WTC11 (cell line): ENCODE measurements at regions not wholly inside any gene's neighbourhood (a gene's known extent, or its start where the extent isn't known, plus 50 kb on each side); places are given as distances from the start of the nearest gene placed in this dataset.

Source experiments
- ATAC-seq: fragments of 200-7000 bp; cut with Tn5 transposase; 2 replicates; pipeline ENCODE4 v1.10.0; 2021; ENCODE audit warnings: mild to moderate bottlenecking, moderate library complexity
- CTCF ChIA-PET: fragments of 300-600 bp; sonication (Branson Sonifier 250); formaldehyde crosslinking; loops from one replicate; lab custom pipeline; 2021; ENCODE audit warnings: antibody characterized with exemption; lab: Charles Lee
- POLR2A ChIA-PET: fragments of 350-600 bp; sonication (Branson Sonifier 250); formaldehyde crosslinking; loops from one replicate; lab custom pipeline; 2021; ENCODE audit warnings: antibody characterized with exemption; lab: Charles Lee
- DNase-seq: peaks from one replicate; pipeline ENCODE4 v3.0.0; 2021; ENCODE audit warnings: low spot score
- H3K27ac Mint-ChIP-seq: 2 replicates; pipeline ENCODE4 v1.8.0; 2021; ENCODE audit warnings: mixed read lengths
- H3K27me3 Mint-ChIP-seq: 2 replicates; pipeline ENCODE4 v1.8.0; 2021; ENCODE audit warnings: low read depth, mild to moderate bottlenecking, moderate library complexity, mixed read lengths
- H3K36me3 Mint-ChIP-seq: 2 replicates; pipeline ENCODE4 v1.8.0; 2021; ENCODE audit warnings: mixed read lengths
- H3K4me1 Mint-ChIP-seq: 2 replicates; pipeline ENCODE4 v1.8.0; 2022; ENCODE audit warnings: mixed read lengths
- H3K4me3 Mint-ChIP-seq: 2 replicates; pipeline ENCODE4 v1.8.0; 2021; ENCODE audit warnings: mild to moderate bottlenecking, moderate library complexity, mixed read lengths
- H3K9me3 Mint-ChIP-seq: 2 replicates; pipeline ENCODE4 v1.8.0; 2021; ENCODE audit warnings: mixed read lengths
- ATF1 ChIP-seq: sonication (generic); formaldehyde crosslinking; IDR thresholded peaks from 2 replicates; pipeline ENCODE4 v1.8.1; 2023; ENCODE audit warnings: mild to moderate bottlenecking, moderate library complexity, missing genetic modification reagents
- CBFB ChIP-seq: sonication (generic); formaldehyde crosslinking; IDR thresholded peaks from 2 replicates; pipeline ENCODE4 v1.8.1; 2022; ENCODE audit warnings: mild to moderate bottlenecking, low read depth, missing genetic modification reagents
- KAT7 ChIP-seq: sonication (generic); formaldehyde crosslinking; IDR thresholded peaks from 2 replicates; pipeline ENCODE4 v1.8.1; 2023; ENCODE audit warnings: missing genetic modification reagents, mild to moderate bottlenecking, borderline replicate concordance
- NR1H2 ChIP-seq: sonication (generic); formaldehyde crosslinking; IDR thresholded peaks from 2 replicates; pipeline ENCODE4 v1.9.0; 2021; ENCODE audit warnings: mild to moderate bottlenecking, moderate library complexity, missing genetic modification reagents
- NR3C1 ChIP-seq: sonication (generic); formaldehyde crosslinking; conservative IDR thresholded peaks from 2 replicates; pipeline ENCODE4 v1.8.1; 2023; ENCODE audit warnings: low read depth, mild to moderate bottlenecking, missing genetic modification reagents
- SP1 ChIP-seq: sonication (generic); formaldehyde crosslinking; conservative IDR thresholded peaks from 2 replicates; pipeline ENCODE4 v1.8.1; 2022; ENCODE audit warnings: missing genetic modification reagents
- ZNF232 ChIP-seq: sonication (generic); formaldehyde crosslinking; IDR thresholded peaks from 2 replicates; pipeline ENCODE4 v1.8.0; 2022; ENCODE audit warnings: mild to moderate bottlenecking, missing genetic modification reagents
- ZNF263 ChIP-seq: sonication (generic); formaldehyde crosslinking; IDR thresholded peaks from 2 replicates; pipeline ENCODE4 v1.8.1; 2022; ENCODE audit warnings: low read depth, mild to moderate bottlenecking, moderate library complexity, missing genetic modification reagents
- TF ChIP-seq, protein P1 (sequence below): fragments of 250-450 bp; sonication (Bioruptor Pico); IDR thresholded peaks from 2 replicates; pipeline ENCODE4 v1.9.0; 2021; ENCODE audit warnings: mild to moderate bottlenecking
- TF ChIP-seq, protein P2 (sequence below): sonication (generic); formaldehyde crosslinking; IDR thresholded peaks from 2 replicates; pipeline ENCODE4 v1.8.1; 2023; ENCODE audit warnings: mild to moderate bottlenecking, missing genetic modification reagents
- TF ChIP-seq, protein P3 (sequence below): sonication (generic); formaldehyde crosslinking; conservative IDR thresholded peaks from 2 replicates; pipeline ENCODE4 v1.8.1; 2023; ENCODE audit warnings: mild to moderate bottlenecking, low read depth, missing genetic modification reagents, moderate library complexity
- TF ChIP-seq, protein P4 (sequence below): sonication (generic); formaldehyde crosslinking; IDR thresholded peaks from 2 replicates; pipeline ENCODE4 v1.8.0; 2022; ENCODE audit warnings: mild to moderate bottlenecking, missing genetic modification reagents
- TF ChIP-seq, protein P5 (sequence below): sonication (generic); formaldehyde crosslinking; IDR thresholded peaks from 2 replicates; pipeline ENCODE4 v1.8.1; 2022; ENCODE audit warnings: low read depth, missing genetic modification reagents, borderline replicate concordance
- TF ChIP-seq, protein P6 (sequence below): fragments of 200-600 bp; IDR thresholded peaks from 2 replicates; pipeline ENCODE4 v1.8.0; 2022; ENCODE audit warnings: antibody characterized with exemption
- TF ChIP-seq, protein P7 (sequence below): sonication (generic); formaldehyde crosslinking; IDR thresholded peaks from 2 replicates; pipeline ENCODE4 v1.8.0; 2022; ENCODE audit warnings: mild to moderate bottlenecking, missing genetic modification reagents
- TF ChIP-seq, protein P8 (sequence below): sonication (generic); formaldehyde crosslinking; IDR thresholded peaks from 2 replicates; pipeline ENCODE4 v1.8.1; 2022; ENCODE audit warnings: mild to moderate bottlenecking, missing genetic modification reagents, moderate library complexity, borderline replicate concordance
- TF ChIP-seq, protein P9 (sequence below): sonication (generic); formaldehyde crosslinking; IDR thresholded peaks from 2 replicates; pipeline ENCODE4 v1.8.1; 2022; ENCODE audit warnings: mild to moderate bottlenecking, moderate library complexity, missing genetic modification reagents

DNA sequence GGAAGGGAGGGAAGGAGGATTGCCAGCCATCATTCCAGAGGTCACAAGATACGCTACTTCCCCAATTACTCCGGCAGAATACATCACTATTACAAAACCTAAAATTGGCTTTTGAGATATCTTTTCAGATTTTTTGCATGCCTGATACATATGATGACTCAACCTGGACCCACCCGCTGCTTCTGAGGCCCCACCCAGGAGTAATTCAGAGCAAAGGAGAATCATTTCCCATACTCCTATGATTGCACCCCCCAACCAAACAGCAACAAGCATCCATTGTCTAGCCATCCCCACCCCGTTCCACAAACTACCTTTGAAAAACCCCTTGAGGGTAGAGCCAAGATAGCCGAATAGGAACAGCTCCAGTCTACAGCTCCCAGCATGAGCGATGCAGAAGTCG, 163.5 kb upstream of the GJE1 start:
- H3K36me3 Mint-ChIP-seq = peaks cover 37% of the 10 kb centered on the region
- POLR2A ChIA-PET = no interaction called here
- H3K4me3 Mint-ChIP-seq = peak overlapping the region; percentile 44; the same call in 1 of the 2 replicates
- CTCF ChIA-PET = interaction anchor here (0.7 kb wide), 1 partner anchor 20 kb away, joined by 3 read pairs; no protein-coding TSS in a partner anchor
- H3K4me1 Mint-ChIP-seq = peaks cover 61% of the 10 kb centered on the region
- ATAC-seq (no peak), DNase-seq (no peak)
- H3K27me3 Mint-ChIP-seq = no peaks in the 10 kb centered on the region; the same call in 1 of the 2 replicates
- H3K9me3 Mint-ChIP-seq = peaks cover 38% of the 10 kb centered on the region
- TF ChIP-seq NR1H2 (no peak), ZNF263 (CRISPR knock-in tag) (no peak), SP1 (CRISPR knock-in tag) (no peak), NR3C1 (CRISPR knock-in tag) (no peak), KAT7 (CRISPR knock-in tag) (no peak)
- TF ChIP-seq, protein P1, sequence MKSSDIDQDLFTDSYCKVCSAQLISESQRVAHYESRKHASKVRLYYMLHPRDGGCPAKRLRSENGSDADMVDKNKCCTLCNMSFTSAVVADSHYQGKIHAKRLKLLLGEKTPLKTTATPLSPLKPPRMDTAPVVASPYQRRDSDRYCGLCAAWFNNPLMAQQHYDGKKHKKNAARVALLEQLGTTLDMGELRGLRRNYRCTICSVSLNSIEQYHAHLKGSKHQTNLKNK = no peak
- TF ChIP-seq, protein P2, sequence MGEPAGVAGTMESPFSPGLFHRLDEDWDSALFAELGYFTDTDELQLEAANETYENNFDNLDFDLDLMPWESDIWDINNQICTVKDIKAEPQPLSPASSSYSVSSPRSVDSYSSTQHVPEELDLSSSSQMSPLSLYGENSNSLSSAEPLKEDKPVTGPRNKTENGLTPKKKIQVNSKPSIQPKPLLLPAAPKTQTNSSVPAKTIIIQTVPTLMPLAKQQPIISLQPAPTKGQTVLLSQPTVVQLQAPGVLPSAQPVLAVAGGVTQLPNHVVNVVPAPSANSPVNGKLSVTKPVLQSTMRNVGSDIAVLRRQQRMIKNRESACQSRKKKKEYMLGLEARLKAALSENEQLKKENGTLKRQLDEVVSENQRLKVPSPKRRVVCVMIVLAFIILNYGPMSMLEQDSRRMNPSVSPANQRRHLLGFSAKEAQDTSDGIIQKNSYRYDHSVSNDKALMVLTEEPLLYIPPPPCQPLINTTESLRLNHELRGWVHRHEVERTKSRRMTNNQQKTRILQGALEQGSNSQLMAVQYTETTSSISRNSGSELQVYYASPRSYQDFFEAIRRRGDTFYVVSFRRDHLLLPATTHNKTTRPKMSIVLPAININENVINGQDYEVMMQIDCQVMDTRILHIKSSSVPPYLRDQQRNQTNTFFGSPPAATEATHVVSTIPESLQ (CRISPR knock-in tag) = no peak
- TF ChIP-seq, protein P3, sequence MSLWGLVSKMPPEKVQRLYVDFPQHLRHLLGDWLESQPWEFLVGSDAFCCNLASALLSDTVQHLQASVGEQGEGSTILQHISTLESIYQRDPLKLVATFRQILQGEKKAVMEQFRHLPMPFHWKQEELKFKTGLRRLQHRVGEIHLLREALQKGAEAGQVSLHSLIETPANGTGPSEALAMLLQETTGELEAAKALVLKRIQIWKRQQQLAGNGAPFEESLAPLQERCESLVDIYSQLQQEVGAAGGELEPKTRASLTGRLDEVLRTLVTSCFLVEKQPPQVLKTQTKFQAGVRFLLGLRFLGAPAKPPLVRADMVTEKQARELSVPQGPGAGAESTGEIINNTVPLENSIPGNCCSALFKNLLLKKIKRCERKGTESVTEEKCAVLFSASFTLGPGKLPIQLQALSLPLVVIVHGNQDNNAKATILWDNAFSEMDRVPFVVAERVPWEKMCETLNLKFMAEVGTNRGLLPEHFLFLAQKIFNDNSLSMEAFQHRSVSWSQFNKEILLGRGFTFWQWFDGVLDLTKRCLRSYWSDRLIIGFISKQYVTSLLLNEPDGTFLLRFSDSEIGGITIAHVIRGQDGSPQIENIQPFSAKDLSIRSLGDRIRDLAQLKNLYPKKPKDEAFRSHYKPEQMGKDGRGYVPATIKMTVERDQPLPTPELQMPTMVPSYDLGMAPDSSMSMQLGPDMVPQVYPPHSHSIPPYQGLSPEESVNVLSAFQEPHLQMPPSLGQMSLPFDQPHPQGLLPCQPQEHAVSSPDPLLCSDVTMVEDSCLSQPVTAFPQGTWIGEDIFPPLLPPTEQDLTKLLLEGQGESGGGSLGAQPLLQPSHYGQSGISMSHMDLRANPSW (CRISPR knock-in tag) = no peak
- TF ChIP-seq, protein P4, sequence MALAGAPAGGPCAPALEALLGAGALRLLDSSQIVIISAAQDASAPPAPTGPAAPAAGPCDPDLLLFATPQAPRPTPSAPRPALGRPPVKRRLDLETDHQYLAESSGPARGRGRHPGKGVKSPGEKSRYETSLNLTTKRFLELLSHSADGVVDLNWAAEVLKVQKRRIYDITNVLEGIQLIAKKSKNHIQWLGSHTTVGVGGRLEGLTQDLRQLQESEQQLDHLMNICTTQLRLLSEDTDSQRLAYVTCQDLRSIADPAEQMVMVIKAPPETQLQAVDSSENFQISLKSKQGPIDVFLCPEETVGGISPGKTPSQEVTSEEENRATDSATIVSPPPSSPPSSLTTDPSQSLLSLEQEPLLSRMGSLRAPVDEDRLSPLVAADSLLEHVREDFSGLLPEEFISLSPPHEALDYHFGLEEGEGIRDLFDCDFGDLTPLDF (CRISPR knock-in tag) = no peak
- TF ChIP-seq, protein P5, sequence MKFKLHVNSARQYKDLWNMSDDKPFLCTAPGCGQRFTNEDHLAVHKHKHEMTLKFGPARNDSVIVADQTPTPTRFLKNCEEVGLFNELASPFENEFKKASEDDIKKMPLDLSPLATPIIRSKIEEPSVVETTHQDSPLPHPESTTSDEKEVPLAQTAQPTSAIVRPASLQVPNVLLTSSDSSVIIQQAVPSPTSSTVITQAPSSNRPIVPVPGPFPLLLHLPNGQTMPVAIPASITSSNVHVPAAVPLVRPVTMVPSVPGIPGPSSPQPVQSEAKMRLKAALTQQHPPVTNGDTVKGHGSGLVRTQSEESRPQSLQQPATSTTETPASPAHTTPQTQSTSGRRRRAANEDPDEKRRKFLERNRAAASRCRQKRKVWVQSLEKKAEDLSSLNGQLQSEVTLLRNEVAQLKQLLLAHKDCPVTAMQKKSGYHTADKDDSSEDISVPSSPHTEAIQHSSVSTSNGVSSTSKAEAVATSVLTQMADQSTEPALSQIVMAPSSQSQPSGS (CRISPR knock-in tag) = no peak
- TF ChIP-seq, protein P6, sequence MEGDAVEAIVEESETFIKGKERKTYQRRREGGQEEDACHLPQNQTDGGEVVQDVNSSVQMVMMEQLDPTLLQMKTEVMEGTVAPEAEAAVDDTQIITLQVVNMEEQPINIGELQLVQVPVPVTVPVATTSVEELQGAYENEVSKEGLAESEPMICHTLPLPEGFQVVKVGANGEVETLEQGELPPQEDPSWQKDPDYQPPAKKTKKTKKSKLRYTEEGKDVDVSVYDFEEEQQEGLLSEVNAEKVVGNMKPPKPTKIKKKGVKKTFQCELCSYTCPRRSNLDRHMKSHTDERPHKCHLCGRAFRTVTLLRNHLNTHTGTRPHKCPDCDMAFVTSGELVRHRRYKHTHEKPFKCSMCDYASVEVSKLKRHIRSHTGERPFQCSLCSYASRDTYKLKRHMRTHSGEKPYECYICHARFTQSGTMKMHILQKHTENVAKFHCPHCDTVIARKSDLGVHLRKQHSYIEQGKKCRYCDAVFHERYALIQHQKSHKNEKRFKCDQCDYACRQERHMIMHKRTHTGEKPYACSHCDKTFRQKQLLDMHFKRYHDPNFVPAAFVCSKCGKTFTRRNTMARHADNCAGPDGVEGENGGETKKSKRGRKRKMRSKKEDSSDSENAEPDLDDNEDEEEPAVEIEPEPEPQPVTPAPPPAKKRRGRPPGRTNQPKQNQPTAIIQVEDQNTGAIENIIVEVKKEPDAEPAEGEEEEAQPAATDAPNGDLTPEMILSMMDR = no peak
- TF ChIP-seq, protein P7, sequence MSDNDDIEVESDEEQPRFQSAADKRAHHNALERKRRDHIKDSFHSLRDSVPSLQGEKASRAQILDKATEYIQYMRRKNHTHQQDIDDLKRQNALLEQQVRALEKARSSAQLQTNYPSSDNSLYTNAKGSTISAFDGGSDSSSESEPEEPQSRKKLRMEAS (CRISPR knock-in tag) = no peak
- H3K27ac Mint-ChIP-seq = no peak overlapping the region; the same call in 1 of the 2 replicates

DNA sequence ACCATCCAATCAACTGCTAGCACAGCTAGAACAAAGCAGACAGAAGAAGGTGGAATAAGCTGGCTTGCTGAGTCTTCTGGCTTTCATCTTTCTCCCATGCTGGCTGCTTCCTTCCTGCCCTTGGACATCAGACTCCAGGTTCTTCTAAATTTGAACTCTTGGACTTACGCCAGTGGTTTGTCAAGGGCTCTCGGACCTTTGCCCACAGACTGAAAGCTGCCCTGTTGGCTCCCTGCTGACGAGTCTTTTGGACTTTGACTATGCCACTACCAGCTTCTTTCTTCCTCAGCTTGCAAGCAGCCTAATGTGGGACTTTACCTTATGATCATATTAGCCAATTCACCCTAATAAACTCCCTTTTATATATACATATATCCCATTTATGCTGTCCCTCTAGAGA, 164.1 kb upstream of the GJE1 start:
- H3K9me3 Mint-ChIP-seq = peaks cover 38% of the 10 kb centered on the region
- POLR2A ChIA-PET = no interaction called here
- DNase-seq = no peak
- H3K27ac Mint-ChIP-seq = no peak overlapping the region
- peaks cover 61% of the 10 kb centered on the region for H3K4me1 Mint-ChIP-seq
- no peaks in the 10 kb centered on the region; the same call in 1 of the 2 replicates for H3K27me3 Mint-ChIP-seq
- peaks cover 35% of the 10 kb centered on the region for H3K36me3 Mint-ChIP-seq
- no peak for ATAC-seq
- H3K4me3 Mint-ChIP-seq = no peak overlapping the region
- TF ChIP-seq, protein P2 (CRISPR knock-in tag) = no peak
- no peak for TF ChIP-seq ATF1
- TF ChIP-seq KAT7 (CRISPR knock-in tag) = no peak
- TF ChIP-seq CBFB (CRISPR knock-in tag) = no peak
- TF ChIP-seq, protein P6 = no peak
- TF ChIP-seq, protein P8, sequence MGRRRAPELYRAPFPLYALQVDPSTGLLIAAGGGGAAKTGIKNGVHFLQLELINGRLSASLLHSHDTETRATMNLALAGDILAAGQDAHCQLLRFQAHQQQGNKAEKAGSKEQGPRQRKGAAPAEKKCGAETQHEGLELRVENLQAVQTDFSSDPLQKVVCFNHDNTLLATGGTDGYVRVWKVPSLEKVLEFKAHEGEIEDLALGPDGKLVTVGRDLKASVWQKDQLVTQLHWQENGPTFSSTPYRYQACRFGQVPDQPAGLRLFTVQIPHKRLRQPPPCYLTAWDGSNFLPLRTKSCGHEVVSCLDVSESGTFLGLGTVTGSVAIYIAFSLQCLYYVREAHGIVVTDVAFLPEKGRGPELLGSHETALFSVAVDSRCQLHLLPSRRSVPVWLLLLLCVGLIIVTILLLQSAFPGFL (CRISPR knock-in tag) = no peak
- TF ChIP-seq ZNF232 (CRISPR knock-in tag) = no peak
- TF ChIP-seq, protein P9, sequence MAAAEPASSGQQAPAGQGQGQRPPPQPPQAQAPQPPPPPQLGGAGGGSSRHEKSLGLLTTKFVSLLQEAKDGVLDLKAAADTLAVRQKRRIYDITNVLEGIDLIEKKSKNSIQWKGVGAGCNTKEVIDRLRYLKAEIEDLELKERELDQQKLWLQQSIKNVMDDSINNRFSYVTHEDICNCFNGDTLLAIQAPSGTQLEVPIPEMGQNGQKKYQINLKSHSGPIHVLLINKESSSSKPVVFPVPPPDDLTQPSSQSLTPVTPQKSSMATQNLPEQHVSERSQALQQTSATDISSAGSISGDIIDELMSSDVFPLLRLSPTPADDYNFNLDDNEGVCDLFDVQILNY (CRISPR knock-in tag) = no peak
- CTCF ChIA-PET = no interaction called here
